Liver (tissue), 2 donors: ENCODE measurements at regions not wholly inside any gene's neighbourhood (a gene's known extent, or its start where the extent isn't known, plus 50 kb on each side); places are given as distances from the start of the nearest gene placed in this dataset.

ENCODE experiments used
- GABPA ChIP-seq, 2 donors: IDR thresholded peaks in 1 of 2; conservative IDR thresholded peaks in 1 of 2; 2 replicates each; pipeline ENCODE4 v1.6.1; 2016; ENCODE audit warnings: antibody characterized with exemption in 2 of 2, mild to moderate bottlenecking in 1 of 2, moderate library complexity in 1 of 2
- TAF1 ChIP-seq: conservative IDR thresholded peaks from 2 replicates; pipeline ENCODE4 v1.6.1; 2016; ENCODE audit warnings: antibody characterized with exemption, mild to moderate bottlenecking
- donor health status: healthy.

DNA sequence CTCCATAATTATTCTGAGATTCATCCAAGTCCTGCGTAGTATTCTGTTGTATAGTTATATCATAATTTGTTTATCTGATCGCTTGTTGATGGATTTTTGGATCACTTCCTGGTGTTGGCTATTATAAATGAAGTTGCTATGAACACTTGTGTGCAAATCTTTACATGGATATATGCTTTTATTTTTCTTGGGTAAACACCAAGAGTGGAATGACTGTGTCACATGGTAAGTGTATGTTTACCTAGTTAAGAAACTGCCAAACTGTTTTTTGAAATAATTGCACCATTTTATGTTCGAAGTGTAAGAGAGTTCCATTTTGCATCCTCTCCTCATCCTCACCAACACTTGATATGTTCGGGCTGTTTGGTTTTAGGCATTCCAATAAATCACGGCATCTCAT is 360.4 kb upstream of the FRG2C start:
- TF ChIP-seq TAF1 (no peak), GABPA (IDR thresholded peaks at IDR 0.05 in 1 of 2, conservative IDR thresholded peaks at IDR 0.05 in 1 of 2) (no peak)
